ENCODE measurements at regions not wholly inside any gene's neighbourhood (a gene's known extent, or its start where the extent isn't known, plus 50 kb on each side); places are given as distances from the start of the nearest gene placed in this dataset.

GRCh38 chr1:25035523-25036116, 105.5 kb upstream of the RUNX3 start:
- DNase-seq (ENCODE audit: low spot score): no peak

- DNase-seq (ENCODE audit: low spot score): no peak
These were observed 104.9 kb upstream of the RUNX3 start for GRCh38 chr1:25034736-25035522.

DNA sequence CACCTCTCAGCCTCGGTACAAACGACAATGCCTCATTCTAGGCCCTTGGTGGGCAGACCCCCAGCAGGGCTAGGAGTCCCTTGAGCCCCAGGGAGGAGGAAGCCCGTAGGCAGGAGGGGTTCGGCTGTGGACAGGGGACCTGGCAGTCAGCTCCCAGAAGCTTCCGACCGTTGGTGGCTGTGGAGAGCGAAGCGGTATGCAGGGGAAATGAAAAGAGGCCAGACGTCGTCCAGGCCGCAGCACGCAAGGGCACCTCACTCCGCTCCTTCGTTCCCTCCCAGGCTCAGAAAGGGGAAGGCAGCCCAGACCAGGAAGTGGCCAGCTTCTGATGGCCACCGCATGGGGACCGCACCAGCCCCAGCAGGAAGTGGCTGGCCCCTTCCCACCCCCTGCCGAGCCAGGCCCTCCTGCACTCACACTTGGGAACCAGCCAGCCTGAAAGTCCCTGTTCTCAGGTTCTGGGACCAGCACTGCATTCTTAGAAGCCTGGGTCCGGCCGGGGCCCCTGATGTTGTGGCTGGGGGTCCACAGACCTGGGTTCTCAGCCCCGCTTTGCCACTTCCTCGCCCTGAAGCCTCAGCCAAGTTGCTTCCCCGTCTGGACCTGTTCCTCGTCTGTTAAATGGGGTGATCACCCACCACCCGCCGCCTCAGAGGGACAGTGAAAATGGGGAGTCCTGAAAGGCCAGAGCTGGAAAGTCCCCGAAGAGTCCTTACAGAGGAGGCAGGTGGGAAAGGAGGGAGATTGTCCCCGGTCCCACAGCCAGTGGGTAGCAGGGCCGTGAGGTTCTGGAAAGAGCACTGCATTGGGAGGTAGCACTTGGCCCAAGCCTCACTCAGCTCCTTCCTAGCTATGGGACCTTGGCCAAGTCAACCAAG, 104.0 kb upstream of the RUNX3 start:
- peak; percentile 66 for DNase-seq (ENCODE audit: low spot score)

GRCh38 chr1:25033030-25033827, 103.2 kb upstream of the RUNX3 start:
- no peak for DNase-seq (ENCODE audit: low spot score)

GRCh38 chr1:25031966-25032667, 102.0 kb upstream of the RUNX3 start:
- no peak for DNase-seq (ENCODE audit: low spot score)

DNA sequence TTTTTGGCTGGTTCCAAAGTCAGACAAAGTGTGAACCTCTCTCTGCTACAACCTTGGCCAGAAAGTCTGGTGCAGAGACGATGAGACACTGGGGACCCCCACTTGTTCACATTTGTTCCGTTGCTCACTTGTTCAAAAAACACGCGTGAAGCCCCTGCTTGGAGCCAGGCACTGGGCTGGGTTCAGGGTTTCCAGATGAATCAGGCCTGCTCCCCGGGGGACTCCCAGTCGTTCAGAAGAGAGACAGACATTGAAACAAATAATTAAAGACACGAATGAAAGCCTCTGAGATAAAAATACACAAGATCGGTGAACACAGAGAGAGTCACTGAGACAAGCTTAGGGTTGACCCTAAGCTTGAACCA, 101.5 kb upstream of the RUNX3 start:
- no peak for DNase-seq (ENCODE audit: low spot score)

- no peak for DNase-seq (ENCODE audit: low spot score)
These were observed 100.9 kb upstream of the RUNX3 start for GRCh38 chr1:25030674-25031589.

DNA sequence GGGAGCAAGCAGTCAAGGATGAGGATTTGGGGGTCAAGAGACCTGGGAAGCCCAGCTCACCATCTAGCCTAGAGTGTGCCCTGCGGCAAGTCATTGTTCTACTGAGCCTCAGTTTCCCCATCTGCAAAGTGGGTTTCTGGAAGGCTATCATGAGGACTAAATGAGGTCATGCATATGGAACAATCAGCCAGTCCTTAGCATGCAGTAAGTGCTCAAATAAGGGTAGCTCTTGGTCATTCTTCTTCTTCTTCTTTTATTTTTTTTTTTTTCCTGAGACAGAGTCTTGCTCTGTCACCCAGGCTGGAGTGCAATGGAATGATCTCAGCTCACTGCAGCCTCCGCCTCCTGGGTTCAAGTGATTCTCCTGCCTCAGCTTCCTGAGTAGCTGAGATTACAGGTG, 99.9 kb upstream of the RUNX3 start:
- no peak for DNase-seq (ENCODE audit: low spot score)

DNA sequence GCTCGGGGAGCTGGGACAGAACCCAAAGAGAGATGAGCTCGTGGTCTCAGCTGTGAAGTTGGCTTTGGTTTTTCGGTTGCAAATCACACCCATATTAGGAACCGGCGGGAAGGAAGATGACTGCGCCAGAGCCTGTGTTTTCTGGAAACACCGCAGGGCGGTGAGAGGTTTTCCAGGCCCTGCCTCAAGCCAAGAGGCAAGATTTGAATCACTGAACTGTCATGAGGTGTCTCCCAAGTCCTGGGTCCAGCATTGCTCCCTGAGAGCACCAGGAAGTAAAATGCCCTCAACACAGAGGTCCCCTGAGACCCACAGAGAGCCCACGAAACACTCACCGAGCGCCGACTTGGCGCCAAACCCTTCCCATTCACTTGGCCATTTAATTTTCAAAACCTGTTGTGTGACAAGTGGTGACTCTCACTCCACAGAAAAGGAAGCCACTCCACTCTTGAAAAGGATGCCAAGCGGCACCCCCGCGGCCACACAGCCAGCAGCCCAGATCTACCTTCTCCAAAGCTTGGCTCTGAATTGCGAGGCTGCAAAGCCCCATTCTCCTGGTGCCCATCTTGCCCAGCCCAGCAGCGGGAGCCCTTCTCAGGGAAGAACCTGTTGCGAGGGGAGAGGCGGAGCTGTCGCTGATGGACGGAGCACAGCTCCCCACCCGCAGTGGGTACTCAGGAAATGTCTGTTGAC, 99.0 kb upstream of the RUNX3 start:
- DNase-seq (ENCODE audit: low spot score): no peak

- DNase-seq (ENCODE audit: low spot score): no peak
These were observed 98.5 kb upstream of the RUNX3 start for GRCh38 chr1:25028587-25028906.

- DNase-seq (ENCODE audit: low spot score): no peak
These were observed 97.9 kb upstream of the RUNX3 start for GRCh38 chr1:25027822-25028586.

GRCh38 chr1:25026730-25027450, 96.8 kb upstream of the RUNX3 start:
- no peak for DNase-seq (ENCODE audit: low spot score)

- DNase-seq (ENCODE audit: low spot score): no peak
These were observed 96.2 kb upstream of the RUNX3 start for GRCh38 chr1:25026304-25026703.

DNA sequence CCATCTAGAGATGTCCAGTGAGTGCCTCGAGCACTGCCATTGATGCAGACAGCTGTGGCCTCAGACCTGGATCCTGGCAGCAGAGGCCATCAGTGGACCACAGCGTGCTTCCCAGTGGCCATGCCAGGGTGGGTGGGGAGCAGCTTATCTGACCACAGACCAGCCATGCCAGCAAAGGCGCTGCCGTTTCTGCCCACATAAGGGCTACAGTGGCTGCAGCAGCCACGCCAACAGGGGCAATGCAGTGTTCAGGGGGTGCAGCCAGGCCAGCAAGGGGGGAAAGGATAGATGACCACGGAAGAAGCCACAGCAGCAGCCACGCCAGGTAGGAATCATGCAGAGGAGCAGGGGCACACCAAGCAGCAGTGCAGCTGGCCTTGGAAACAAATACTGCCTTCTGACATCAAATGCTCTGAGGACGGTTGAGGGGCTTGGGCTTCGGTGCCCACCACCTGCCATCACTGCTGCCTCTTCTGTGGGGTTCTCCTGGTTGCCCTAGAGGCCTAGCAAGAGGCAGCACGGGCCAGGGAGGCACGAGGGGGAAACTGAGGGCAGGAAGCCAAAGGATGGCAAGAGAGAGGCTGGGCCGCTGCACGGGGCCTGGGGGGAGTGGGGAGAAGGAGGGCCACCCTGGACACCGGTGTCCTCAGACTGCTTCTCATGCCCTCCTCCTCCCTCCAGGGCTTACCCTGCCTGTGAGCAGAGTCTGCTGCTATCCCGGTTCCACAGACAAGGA, 94.7 kb upstream of the RUNX3 start:
- no peak for DNase-seq (ENCODE audit: low spot score)

- DNase-seq (ENCODE audit: low spot score): no peak
These were observed 93.8 kb upstream of the RUNX3 start for GRCh38 chr1:25023826-25024225.

- DNase-seq (ENCODE audit: low spot score): no peak
These were observed 93.1 kb upstream of the RUNX3 start for GRCh38 chr1:25023190-25023578.

DNA sequence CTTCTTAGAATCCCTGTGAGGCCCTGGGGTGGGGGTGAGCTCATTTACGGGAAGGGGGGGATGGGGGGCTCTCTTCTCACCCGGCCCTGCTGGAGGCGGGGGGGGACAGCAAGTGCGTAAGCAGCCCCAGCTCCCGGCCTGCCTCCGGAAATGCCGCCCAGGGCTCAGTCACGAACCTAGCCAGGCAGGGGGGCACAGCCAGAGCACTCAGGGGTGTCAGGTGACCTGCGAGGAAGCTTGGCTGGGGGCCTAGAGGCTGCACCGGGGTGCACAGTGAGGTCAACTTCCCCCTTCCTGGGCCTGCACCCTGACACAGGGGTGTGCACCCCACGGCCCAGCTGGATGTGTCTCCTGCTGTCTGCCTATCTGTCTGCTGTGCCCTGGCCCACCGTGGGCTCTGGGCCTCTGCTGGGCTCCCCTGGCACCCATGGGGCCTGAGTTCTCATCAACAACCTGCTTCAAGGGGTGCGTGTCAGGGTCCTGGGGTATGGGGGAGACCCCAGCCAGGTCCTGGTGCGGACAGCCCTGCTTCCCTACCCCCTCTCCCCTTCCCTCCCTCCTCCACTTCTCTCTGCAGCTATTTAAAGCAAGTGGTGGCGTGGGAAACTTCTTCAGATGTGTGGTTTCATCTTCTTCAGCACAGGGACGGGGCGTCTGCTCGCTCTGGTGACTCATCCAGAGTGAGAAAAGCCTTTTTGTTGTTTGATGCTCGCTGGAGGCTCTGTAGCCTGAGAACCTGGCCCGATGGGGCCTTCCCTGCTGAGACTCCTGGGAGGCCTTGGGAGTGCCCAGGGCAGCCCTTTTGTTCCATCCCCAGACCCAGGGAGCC, 92.5 kb upstream of the RUNX3 start:
- DNase-seq (ENCODE audit: low spot score): peak; percentile 60
